ENCODE measurements at regions not wholly inside any gene's neighbourhood (a gene's known extent, or its start where the extent isn't known, plus 50 kb on each side); places are given as distances from the start of the nearest gene placed in this dataset.

DNA sequence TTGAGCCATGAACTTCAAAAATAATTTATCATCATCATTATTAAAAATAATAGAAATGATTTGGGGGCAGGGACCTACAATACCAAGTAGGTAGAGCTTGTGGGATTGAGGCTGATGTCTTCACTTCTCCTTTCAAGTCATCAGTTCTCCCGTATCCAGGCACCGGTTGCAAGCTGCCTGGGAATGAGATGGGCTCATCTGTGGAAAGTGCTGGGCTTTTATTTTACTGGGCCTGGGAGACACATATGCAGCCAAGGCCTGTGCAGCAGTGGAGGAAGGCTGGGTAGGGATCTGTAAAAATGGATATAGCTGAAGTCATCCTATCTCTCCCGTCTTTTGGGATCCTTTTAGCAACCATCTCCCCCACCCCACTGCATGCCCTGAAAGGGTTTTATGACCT lies 284.1 kb upstream of the CLINT1 start:
- H3K27me3 Mint-ChIP-seq (ENCODE audit: unreplicated experiment), result peaks cover 11% of the 10 kb centered on the region
- no peaks in the 10 kb centered on the region for H3K9me3 Mint-ChIP-seq (ENCODE audit: unreplicated experiment)
- H3K27ac Mint-ChIP-seq (ENCODE audit: unreplicated experiment), result no peak overlapping the region
- no peak overlapping the region for H3K4me3 Mint-ChIP-seq (ENCODE audit: unreplicated experiment)
- no peak for DNase-seq (ENCODE audit: extremely low spot score, unreplicated experiment)
- H3K36me3 Mint-ChIP-seq (ENCODE audit: unreplicated experiment), result no peaks in the 10 kb centered on the region
- H3K4me1 Mint-ChIP-seq (ENCODE audit: unreplicated experiment), result peaks cover 6% of the 10 kb centered on the region
- no peak for TF ChIP-seq CTCF (IDR thresholded peaks at IDR 0.05)

GRCh38 chr5:158142156-158142555 lies 283.2 kb upstream of the CLINT1 start:
- H3K27me3 Mint-ChIP-seq (ENCODE audit: unreplicated experiment), result peaks cover 5% of the 10 kb centered on the region
- no peak for DNase-seq (ENCODE audit: extremely low spot score, unreplicated experiment)
- no peaks in the 10 kb centered on the region for H3K36me3 Mint-ChIP-seq (ENCODE audit: unreplicated experiment)
- H3K4me3 Mint-ChIP-seq (ENCODE audit: unreplicated experiment), result no peak overlapping the region
- TF ChIP-seq CTCF (IDR thresholded peaks at IDR 0.05), result no peak
- H3K27ac Mint-ChIP-seq (ENCODE audit: unreplicated experiment), result no peak overlapping the region
- no peaks in the 10 kb centered on the region for H3K9me3 Mint-ChIP-seq (ENCODE audit: unreplicated experiment)
- H3K4me1 Mint-ChIP-seq (ENCODE audit: unreplicated experiment), result peaks cover 6% of the 10 kb centered on the region

DNA sequence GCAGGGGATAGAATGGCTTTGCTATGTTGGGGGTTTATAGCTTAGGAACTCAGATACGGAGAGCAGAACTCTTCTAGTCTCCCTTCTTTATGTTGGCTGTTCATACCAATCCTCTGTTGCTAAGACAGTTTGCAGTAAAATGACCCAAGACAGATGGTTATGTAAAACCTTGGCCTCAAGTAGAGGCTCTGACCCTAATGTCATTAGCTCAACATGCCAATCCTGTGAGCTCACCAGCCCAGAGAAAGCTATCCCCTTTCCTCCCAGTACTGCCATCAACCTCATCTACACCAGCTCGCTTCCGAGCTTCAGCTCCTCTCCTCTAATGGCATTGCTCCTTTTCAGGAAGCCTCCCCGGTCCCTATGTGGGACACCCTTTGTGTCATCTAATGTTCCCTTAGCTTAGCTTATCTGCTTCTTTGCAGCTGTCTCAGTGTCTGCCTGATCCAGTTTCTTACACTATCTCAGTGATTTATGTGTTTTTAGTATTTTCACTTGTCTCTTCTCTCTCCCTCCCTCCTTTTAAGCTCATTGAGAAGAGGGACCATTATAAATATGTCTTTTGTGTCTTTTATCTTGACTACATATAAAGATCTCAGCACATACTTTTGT lies 281.3 kb upstream of the CLINT1 start:
- peaks cover 6% of the 10 kb centered on the region for H3K27me3 Mint-ChIP-seq (ENCODE audit: unreplicated experiment)
- no peak overlapping the region for H3K4me3 Mint-ChIP-seq (ENCODE audit: unreplicated experiment)
- H3K9me3 Mint-ChIP-seq (ENCODE audit: unreplicated experiment), result no peaks in the 10 kb centered on the region
- DNase-seq (ENCODE audit: extremely low spot score, unreplicated experiment), result no peak
- TF ChIP-seq CTCF (IDR thresholded peaks at IDR 0.05), result no peak
- no peak overlapping the region for H3K27ac Mint-ChIP-seq (ENCODE audit: unreplicated experiment)
- peaks cover 6% of the 10 kb centered on the region for H3K4me1 Mint-ChIP-seq (ENCODE audit: unreplicated experiment)
- H3K36me3 Mint-ChIP-seq (ENCODE audit: unreplicated experiment), result no peaks in the 10 kb centered on the region

DNA sequence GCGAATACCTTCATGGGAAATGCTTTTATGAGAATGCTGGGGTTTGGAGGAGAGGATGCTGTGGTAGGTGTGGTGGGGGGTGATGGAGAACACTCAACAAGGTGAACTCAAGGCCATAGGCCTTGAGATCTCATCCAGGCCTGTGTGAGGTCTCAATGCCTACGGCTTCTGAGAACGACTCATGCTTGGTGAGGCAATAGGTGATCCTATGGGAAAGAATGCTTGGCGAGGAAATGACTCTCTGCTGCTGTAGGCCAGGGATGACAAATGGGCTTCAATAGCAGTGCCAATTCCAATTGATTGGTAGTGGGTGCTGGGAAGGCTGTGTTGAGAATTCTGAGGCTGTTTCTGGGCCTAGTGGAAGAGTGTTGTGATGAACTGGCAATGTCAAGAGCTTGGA lies 280.2 kb upstream of the CLINT1 start:
- H3K9me3 Mint-ChIP-seq (ENCODE audit: unreplicated experiment), result no peaks in the 10 kb centered on the region
- H3K27me3 Mint-ChIP-seq (ENCODE audit: unreplicated experiment), result peaks cover 11% of the 10 kb centered on the region
- no peak for TF ChIP-seq CTCF (IDR thresholded peaks at IDR 0.05)
- H3K4me1 Mint-ChIP-seq (ENCODE audit: unreplicated experiment), result peaks cover 6% of the 10 kb centered on the region
- H3K36me3 Mint-ChIP-seq (ENCODE audit: unreplicated experiment), result no peaks in the 10 kb centered on the region
- no peak overlapping the region for H3K27ac Mint-ChIP-seq (ENCODE audit: unreplicated experiment)
- DNase-seq (ENCODE audit: extremely low spot score, unreplicated experiment), result no peak
- H3K4me3 Mint-ChIP-seq (ENCODE audit: unreplicated experiment), result no peak overlapping the region

DNA sequence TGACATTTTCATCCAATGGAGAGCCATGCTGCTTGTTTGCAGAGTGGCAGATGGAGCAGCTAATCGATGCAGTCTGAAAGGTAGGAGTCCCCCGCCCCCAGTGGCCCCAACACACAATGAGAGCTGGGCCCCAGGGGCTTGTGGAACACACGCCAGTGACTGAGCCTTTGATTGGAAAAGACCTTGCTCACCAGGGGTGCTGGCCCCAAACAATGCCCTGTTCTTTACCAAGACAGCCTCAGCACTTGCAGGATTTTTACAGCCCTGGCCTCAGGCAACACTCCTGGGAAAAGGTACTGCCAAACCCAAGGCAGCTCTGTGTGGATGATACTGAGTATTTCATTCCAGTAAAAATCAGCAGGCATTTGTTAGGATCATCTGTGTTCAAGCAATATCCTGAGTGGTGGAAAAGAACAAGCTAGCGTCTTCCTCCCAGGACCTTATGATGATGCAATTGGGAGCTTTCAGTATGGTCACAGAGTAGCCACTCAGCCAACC lies 276.8 kb upstream of the CLINT1 start:
- Mint-ChIP-seq H3K36me3 (ENCODE audit: unreplicated experiment) (no peaks in the 10 kb centered on the region), H3K9me3 (ENCODE audit: unreplicated experiment) (no peaks in the 10 kb centered on the region), H3K27ac (ENCODE audit: unreplicated experiment) (no peak overlapping the region), H3K27me3 (ENCODE audit: unreplicated experiment) (peaks cover 11% of the 10 kb centered on the region), H3K4me3 (ENCODE audit: unreplicated experiment) (no peak overlapping the region), H3K4me1 (ENCODE audit: unreplicated experiment) (peaks cover 10% of the 10 kb centered on the region)
- TF ChIP-seq CTCF (IDR thresholded peaks at IDR 0.05), result no peak
- DNase-seq (ENCODE audit: extremely low spot score, unreplicated experiment), result no peak
